Retinal pigment epithelial cell (primary cell): ENCODE measurements at regions not wholly inside any gene's neighbourhood (a gene's known extent, or its start where the extent isn't known, plus 50 kb on each side); places are given as distances from the start of the nearest gene placed in this dataset.

Experiments used
- DNase-seq: peaks from one replicate; pipeline ENCODE4 v3.0.0-alpha.2; 2010; ENCODE audit warnings: low read depth
- H3K4me3 ChIP-seq: 2 replicates; pipeline ENCODE4 v1.5.1; 2011; ENCODE audit warnings: mild to moderate bottlenecking, low read length, control low read depth, moderate library complexity
- CTCF ChIP-seq: conservative IDR thresholded peaks from 2 replicates; pipeline ENCODE4 v1.5.1; 2011; ENCODE audit warnings: low read depth, low read length, control low read depth, inconsistent platforms

GRCh38 chr18:77984178-77984577 lies 734.5 kb downstream of the GALR1 start:
- no peak for DNase-seq
- H3K4me3 ChIP-seq, result no peak overlapping the region
- no peak for TF ChIP-seq CTCF

DNA sequence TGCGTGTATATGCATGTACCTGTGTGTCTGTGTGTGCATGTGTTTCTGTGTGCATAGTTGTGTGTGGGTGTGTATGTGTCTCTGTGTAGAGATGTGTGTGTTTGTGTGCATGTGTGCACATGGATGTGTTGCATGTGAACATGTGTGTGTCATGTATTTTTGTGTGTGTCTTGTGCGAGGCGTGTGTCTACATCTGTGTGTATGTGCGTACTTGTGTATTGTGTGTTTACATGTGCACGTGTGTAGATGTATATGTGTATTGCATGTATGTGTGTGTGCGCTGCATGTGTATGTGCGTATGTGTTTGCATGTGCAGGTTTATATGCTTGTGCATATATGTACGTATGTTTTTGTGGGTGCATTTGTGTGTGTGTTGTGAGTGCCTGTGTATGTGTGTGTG lies 735.2 kb downstream of the GALR1 start:
- no peak overlapping the region for H3K4me3 ChIP-seq
- TF ChIP-seq CTCF, result no peak
- no peak for DNase-seq

GRCh38 chr18:77985526-77986281 lies 736.1 kb downstream of the GALR1 start:
- no peak overlapping the region for H3K4me3 ChIP-seq
- no peak for TF ChIP-seq CTCF
- no peak for DNase-seq

DNA sequence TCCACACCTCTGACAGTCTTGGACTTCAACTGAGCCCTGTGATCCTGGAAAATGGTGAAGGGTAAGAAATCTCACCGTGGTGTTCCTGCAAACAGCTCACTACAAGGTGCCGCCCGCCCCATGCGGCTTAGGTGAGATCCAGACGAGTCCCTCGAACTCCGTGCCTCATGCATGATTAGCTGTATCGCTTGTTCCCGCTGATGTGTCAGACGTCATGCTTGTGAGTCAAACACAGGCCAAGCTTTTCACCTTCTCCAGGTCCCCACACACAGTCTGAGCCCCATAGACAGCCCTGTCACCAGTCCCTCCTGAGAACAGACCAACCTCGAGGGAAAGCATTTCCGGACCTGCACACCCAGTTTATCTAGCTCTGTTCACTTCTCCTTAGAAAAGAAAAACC lies 740.5 kb downstream of the GALR1 start:
- no peak overlapping the region for H3K4me3 ChIP-seq
- TF ChIP-seq CTCF, result no peak
- no peak for DNase-seq

DNA sequence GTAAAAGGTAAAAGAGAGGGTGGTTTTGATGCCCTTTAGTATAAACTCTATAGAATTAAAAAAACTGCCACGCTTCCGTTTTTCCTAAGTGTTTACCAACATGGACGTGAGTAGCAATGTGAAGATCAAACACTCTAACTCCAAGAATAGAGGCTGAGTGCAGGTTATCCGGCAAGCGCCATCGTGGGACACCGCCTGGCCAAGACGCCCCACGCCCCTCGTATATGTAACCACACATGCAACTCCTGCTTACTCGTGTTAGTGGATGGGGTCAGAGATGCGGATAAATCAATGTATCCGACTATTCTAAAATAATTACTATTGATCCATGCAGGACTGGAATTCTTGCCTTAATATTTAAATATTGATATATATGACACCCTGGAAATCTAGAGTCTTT lies 741.3 kb downstream of the GALR1 start:
- no peak for TF ChIP-seq CTCF
- no peak for DNase-seq
- no peak overlapping the region for H3K4me3 ChIP-seq

- H3K4me3 ChIP-seq, result no peak overlapping the region
- no peak for DNase-seq
- no peak for TF ChIP-seq CTCF
Measured at GRCh38 chr18:77992057-77992456, 742.4 kb downstream of the GALR1 start.

GRCh38 chr18:77993188-77993981 lies 743.7 kb downstream of the GALR1 start:
- no peak overlapping the region for H3K4me3 ChIP-seq
- TF ChIP-seq CTCF, result no peak
- DNase-seq, result no peak
